HL-60 (cell line): ENCODE measurements at regions not wholly inside any gene's neighbourhood (a gene's known extent, or its start where the extent isn't known, plus 50 kb on each side); places are given as distances from the start of the nearest gene placed in this dataset.

Source experiments
- DNase-seq, 2 experiments: peaks; one replicate each; pipeline ENCODE4 v3.0.0-alpha.2; 2010 to 2020; ENCODE audit warnings: low read depth in 1 of 2, low spot score in 1 of 2
- H3K27ac ChIP-seq: fragments of 250-450 bp; sonication (Bioruptor Pico); replicated peaks from 2 replicates; pipeline ENCODE4 v1.5.1; 2020; ENCODE audit warnings: mild to moderate bottlenecking, moderate library complexity
- H3K27me3 ChIP-seq: fragments of 250-450 bp; sonication (Bioruptor Pico); 2 replicates; pipeline ENCODE4 v1.5.1; 2021; ENCODE audit warnings: mild to moderate bottlenecking, moderate library complexity; ENCODE audit not compliant: insufficient read depth, poor library complexity, severe bottlenecking
- H3K4me3 ChIP-seq: replicated peaks from 2 replicates; pipeline ENCODE4 v1.5.1; 2011; ENCODE audit warnings: mild to moderate bottlenecking, control low read depth, low read length; ENCODE audit not compliant: insufficient read depth
- GABPA ChIP-seq: IDR thresholded peaks from 2 replicates; pipeline ENCODE4 v1.6.1; 2012; ENCODE audit warnings: low read depth
- POLR2AphosphoS5 ChIP-seq: IDR thresholded peaks from 2 replicates; pipeline ENCODE4 v1.6.1; 2012; ENCODE audit warnings: low read depth
- SPI1 ChIP-seq: IDR thresholded peaks from 2 replicates; pipeline ENCODE4 v1.6.1; 2012; ENCODE audit warnings: low read depth, mild to moderate bottlenecking, borderline replicate concordance
- TF ChIP-seq, protein P1 (sequence below): IDR thresholded peaks from 2 replicates; pipeline ENCODE4 v1.6.1; 2012; ENCODE audit warnings: low read depth; ENCODE audit not compliant: insufficient replicate concordance
- TF ChIP-seq, protein P2 (sequence below): IDR thresholded peaks from one replicate; pipeline ENCODE4 v1.5.1; 2011; ENCODE audit warnings: low read length, control low read depth, inconsistent platforms; ENCODE audit not compliant: insufficient read depth

GRCh38 chr16:6841392-6841791, 491.3 kb upstream of the RBFOX1 start:
- TF ChIP-seq POLR2AphosphoS5 (no peak), SPI1 (no peak), GABPA (no peak)
- TF ChIP-seq, protein P1, sequence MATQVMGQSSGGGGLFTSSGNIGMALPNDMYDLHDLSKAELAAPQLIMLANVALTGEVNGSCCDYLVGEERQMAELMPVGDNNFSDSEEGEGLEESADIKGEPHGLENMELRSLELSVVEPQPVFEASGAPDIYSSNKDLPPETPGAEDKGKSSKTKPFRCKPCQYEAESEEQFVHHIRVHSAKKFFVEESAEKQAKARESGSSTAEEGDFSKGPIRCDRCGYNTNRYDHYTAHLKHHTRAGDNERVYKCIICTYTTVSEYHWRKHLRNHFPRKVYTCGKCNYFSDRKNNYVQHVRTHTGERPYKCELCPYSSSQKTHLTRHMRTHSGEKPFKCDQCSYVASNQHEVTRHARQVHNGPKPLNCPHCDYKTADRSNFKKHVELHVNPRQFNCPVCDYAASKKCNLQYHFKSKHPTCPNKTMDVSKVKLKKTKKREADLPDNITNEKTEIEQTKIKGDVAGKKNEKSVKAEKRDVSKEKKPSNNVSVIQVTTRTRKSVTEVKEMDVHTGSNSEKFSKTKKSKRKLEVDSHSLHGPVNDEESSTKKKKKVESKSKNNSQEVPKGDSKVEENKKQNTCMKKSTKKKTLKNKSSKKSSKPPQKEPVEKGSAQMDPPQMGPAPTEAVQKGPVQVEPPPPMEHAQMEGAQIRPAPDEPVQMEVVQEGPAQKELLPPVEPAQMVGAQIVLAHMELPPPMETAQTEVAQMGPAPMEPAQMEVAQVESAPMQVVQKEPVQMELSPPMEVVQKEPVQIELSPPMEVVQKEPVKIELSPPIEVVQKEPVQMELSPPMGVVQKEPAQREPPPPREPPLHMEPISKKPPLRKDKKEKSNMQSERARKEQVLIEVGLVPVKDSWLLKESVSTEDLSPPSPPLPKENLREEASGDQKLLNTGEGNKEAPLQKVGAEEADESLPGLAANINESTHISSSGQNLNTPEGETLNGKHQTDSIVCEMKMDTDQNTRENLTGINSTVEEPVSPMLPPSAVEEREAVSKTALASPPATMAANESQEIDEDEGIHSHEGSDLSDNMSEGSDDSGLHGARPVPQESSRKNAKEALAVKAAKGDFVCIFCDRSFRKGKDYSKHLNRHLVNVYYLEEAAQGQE, result no peak
- TF ChIP-seq, protein P2, sequence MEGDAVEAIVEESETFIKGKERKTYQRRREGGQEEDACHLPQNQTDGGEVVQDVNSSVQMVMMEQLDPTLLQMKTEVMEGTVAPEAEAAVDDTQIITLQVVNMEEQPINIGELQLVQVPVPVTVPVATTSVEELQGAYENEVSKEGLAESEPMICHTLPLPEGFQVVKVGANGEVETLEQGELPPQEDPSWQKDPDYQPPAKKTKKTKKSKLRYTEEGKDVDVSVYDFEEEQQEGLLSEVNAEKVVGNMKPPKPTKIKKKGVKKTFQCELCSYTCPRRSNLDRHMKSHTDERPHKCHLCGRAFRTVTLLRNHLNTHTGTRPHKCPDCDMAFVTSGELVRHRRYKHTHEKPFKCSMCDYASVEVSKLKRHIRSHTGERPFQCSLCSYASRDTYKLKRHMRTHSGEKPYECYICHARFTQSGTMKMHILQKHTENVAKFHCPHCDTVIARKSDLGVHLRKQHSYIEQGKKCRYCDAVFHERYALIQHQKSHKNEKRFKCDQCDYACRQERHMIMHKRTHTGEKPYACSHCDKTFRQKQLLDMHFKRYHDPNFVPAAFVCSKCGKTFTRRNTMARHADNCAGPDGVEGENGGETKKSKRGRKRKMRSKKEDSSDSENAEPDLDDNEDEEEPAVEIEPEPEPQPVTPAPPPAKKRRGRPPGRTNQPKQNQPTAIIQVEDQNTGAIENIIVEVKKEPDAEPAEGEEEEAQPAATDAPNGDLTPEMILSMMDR, result no peak
- no peak overlapping the region for H3K4me3 ChIP-seq
- DNase-seq, result no peak
- no peaks in the 10 kb centered on the region for H3K27me3 ChIP-seq
- H3K27ac ChIP-seq, result no peak overlapping the region

- no peak for DNase-seq
- Histone ChIP-seq H3K27me3 (no peaks in the 10 kb centered on the region), H3K4me3 (no peak overlapping the region), H3K27ac (no peak overlapping the region)
- TF ChIP-seq SPI1 (no peak), POLR2AphosphoS5 (no peak), GABPA (no peak)
- TF ChIP-seq, protein P2, result no peak
- TF ChIP-seq, protein P1, result no peak
Measured at GRCh38 chr16:6837722-6838121, 494.9 kb upstream of the RBFOX1 start.

DNA sequence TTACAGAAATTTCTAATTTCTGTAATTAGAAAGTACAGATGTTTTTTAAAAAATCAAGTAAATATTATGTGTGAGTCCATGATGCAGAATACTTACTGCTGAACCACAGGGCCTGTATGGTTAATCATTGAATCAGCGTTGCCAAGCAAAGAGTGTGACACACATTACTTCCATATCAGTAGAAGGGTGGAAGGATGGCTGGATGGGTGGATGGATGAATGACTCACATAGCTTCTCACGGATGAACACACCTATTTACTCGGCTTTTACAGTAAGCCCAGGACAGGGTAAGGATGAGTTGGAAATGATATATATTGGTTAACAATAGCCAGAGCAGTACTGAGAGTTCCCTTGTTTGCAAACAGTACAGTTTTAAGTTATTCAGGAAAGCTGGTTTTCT, 495.9 kb upstream of the RBFOX1 start:
- no peak for TF ChIP-seq POLR2AphosphoS5
- TF ChIP-seq, protein P1, result no peak
- H3K27ac ChIP-seq, result no peak overlapping the region
- no peak overlapping the region for H3K4me3 ChIP-seq
- DNase-seq, result no peak
- no peaks in the 10 kb centered on the region for H3K27me3 ChIP-seq

DNA sequence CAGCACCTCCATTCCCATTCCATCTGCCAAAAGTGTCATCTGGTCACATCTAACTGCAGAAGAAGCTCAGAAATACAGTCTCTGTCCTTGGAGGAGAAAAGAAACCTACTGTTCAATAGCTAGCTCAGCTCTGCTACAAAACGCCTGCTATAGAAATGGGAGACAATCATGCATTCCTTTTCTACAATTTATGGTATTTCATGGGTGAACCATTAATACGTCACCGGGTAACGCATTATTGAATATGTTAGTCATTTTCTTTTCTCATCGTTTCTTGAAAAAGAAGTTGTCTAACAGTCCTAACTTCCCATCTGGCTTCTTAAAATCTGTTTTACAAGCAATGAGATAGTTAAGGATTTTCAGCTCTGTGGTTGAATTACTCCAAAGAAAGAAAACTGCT, 496.7 kb upstream of the RBFOX1 start:
- Histone ChIP-seq H3K27me3 (no peaks in the 10 kb centered on the region), H3K27ac (no peak overlapping the region), H3K4me3 (no peak overlapping the region)
- no peak for DNase-seq
- TF ChIP-seq SPI1 (no peak), POLR2AphosphoS5 (no peak), GABPA (no peak)
- TF ChIP-seq, protein P2, result no peak
- TF ChIP-seq, protein P1, result no peak
